Upper lobe of right lung (tissue), 1 donor: ENCODE measurements at regions not wholly inside any gene's neighbourhood (a gene's known extent, or its start where the extent isn't known, plus 50 kb on each side); places are given as distances from the start of the nearest gene placed in this dataset.
"Not testable (repeated sequence)": the region's sequence is repeated elsewhere in the genome, so short reads cannot be mapped to it uniquely, and the experiment has no call there.

Source experiments
- ATAC-seq: fragments of 200-7000 bp; cut with Tn5 transposase; one replicate; pipeline ENCODE4 v1.9.1; 2020; ENCODE audit warnings: mild to moderate bottlenecking, moderate library complexity
- DNase-seq: peaks from one replicate; pipeline ENCODE4 v3.0.0-alpha.2; 2020
- H3K27ac ChIP-seq: fragments of 200-600 bp; one replicate; pipeline ENCODE4 v1.8.0; 2022
- H3K27me3 ChIP-seq: fragments of 200-600 bp; one replicate; pipeline ENCODE4 v1.8.0; 2022; ENCODE audit warnings: mild to moderate bottlenecking
- H3K36me3 ChIP-seq: fragments of 200-600 bp; one replicate; pipeline ENCODE4 v1.8.0; 2022
- H3K4me1 ChIP-seq: fragments of 200-600 bp; one replicate; pipeline ENCODE4 v1.8.0; 2022
- H3K4me3 ChIP-seq: fragments of 200-600 bp; one replicate; pipeline ENCODE4 v1.8.0; 2022; ENCODE audit warnings: mild to moderate bottlenecking
- H3K9me3 ChIP-seq: fragments of 200-600 bp; one replicate; pipeline ENCODE4 v1.8.0; 2022
- CTCF ChIP-seq: fragments of 200-600 bp; IDR thresholded peaks from one replicate; pipeline ENCODE4 v1.8.0; 2022; ENCODE audit warnings: antibody characterized with exemption
- intact Hi-C: fragments of 100-400 bp; cut with DNase I; formaldehyde crosslinking; loops from one replicate; pipeline ENCODE4 v1.11.0; 2022
- donor health status: DM: no; HTN: yes; CAD: no; lungs with severe emphysema.

- H3K27ac ChIP-seq, result no peak overlapping the region
- no peak for ATAC-seq
- H3K27me3 ChIP-seq, result no peaks in the 10 kb centered on the region
- TF ChIP-seq CTCF, result no peak
- no peak for DNase-seq
- no peaks in the 10 kb centered on the region for H3K36me3 ChIP-seq
- no peaks in the 10 kb centered on the region for H3K9me3 ChIP-seq
- no peaks in the 10 kb centered on the region for H3K4me1 ChIP-seq
- H3K4me3 ChIP-seq, result no peak overlapping the region
- intact Hi-C loops, result no loop called here
Observed at GRCh38 chrX:128439159-128439558, 387.0 kb upstream of the ACTRT1 start.

GRCh38 chrX:128438082-128438481 lies 385.9 kb upstream of the ACTRT1 start:
- intact Hi-C loops, result no loop called here
- Histone ChIP-seq H3K27ac (no peak overlapping the region), H3K27me3 (no peaks in the 10 kb centered on the region), H3K36me3 (no peaks in the 10 kb centered on the region), H3K4me3 (no peak overlapping the region), H3K4me1 (no peaks in the 10 kb centered on the region), H3K9me3 (no peaks in the 10 kb centered on the region)
- ATAC-seq (no peak), DNase-seq (no peak)
- no peak for TF ChIP-seq CTCF

GRCh38 chrX:128436397-128437103 lies 384.3 kb upstream of the ACTRT1 start:
- Histone ChIP-seq H3K36me3 (no peaks in the 10 kb centered on the region), H3K27me3 (no peaks in the 10 kb centered on the region), H3K27ac (no peak overlapping the region), H3K9me3 (no peaks in the 10 kb centered on the region), H3K4me3 (no peak overlapping the region), H3K4me1 (no peaks in the 10 kb centered on the region)
- intact Hi-C loops, result no loop called here
- ATAC-seq (no peak), DNase-seq (no peak)
- TF ChIP-seq CTCF, result no peak

GRCh38 chrX:128425546-128425945 lies 373.3 kb upstream of the ACTRT1 start:
- intact Hi-C loops, result no loop called here
- TF ChIP-seq CTCF, result no peak
- H3K4me1 ChIP-seq, result no peaks in the 10 kb centered on the region
- no peaks in the 10 kb centered on the region for H3K9me3 ChIP-seq
- H3K4me3 ChIP-seq, result no peak overlapping the region
- H3K27ac ChIP-seq, result no peak overlapping the region
- H3K27me3 ChIP-seq, result no peaks in the 10 kb centered on the region
- DNase-seq (no peak), ATAC-seq (no peak)
- no peaks in the 10 kb centered on the region for H3K36me3 ChIP-seq

GRCh38 chrX:128408842-128409241 lies 356.6 kb upstream of the ACTRT1 start:
- H3K4me3 ChIP-seq, result no peak overlapping the region
- H3K4me1 ChIP-seq, result no peaks in the 10 kb centered on the region
- no peak overlapping the region for H3K27ac ChIP-seq
- H3K9me3 ChIP-seq, result no peaks in the 10 kb centered on the region
- DNase-seq (no peak), ATAC-seq (no peak)
- no peaks in the 10 kb centered on the region for H3K36me3 ChIP-seq
- intact Hi-C loops, result no loop called here
- no peaks in the 10 kb centered on the region for H3K27me3 ChIP-seq
- TF ChIP-seq CTCF, result no peak

- DNase-seq (no peak), ATAC-seq (no peak)
- no peaks in the 10 kb centered on the region for H3K9me3 ChIP-seq
- no peaks in the 10 kb centered on the region for H3K36me3 ChIP-seq
- H3K27me3 ChIP-seq, result no peaks in the 10 kb centered on the region
- no peak overlapping the region for H3K27ac ChIP-seq
- H3K4me3 ChIP-seq, result no peak overlapping the region
- H3K4me1 ChIP-seq, result no peaks in the 10 kb centered on the region
- intact Hi-C loops, result no loop called here
- no peak for TF ChIP-seq CTCF
Observed at GRCh38 chrX:128396601-128397000, 344.4 kb upstream of the ACTRT1 start.

GRCh38 chrX:128383846-128384245 lies 331.6 kb upstream of the ACTRT1 start:
- H3K4me1 ChIP-seq, H3K36me3 ChIP-seq, intact Hi-C loops, DNase-seq, H3K27ac ChIP-seq, H3K9me3 ChIP-seq, ATAC-seq, H3K4me3 ChIP-seq, H3K27me3 ChIP-seq: not testable (repeated sequence)
